ENCODE measurements at regions not wholly inside any gene's neighbourhood (a gene's known extent, or its start where the extent isn't known, plus 50 kb on each side); places are given as distances from the start of the nearest gene placed in this dataset.

- TF ChIP-seq RARB (CRISPR knock-in tag; IDR thresholded peaks at IDR 0.05) (no peak), ARNTL (CRISPR knock-in tag; IDR thresholded peaks at IDR 0.05; ENCODE audit: borderline replicate concordance, low read depth) (no peak), GLIS3 (CRISPR knock-in tag; IDR thresholded peaks at IDR 0.05) (no peak), TSHZ2 (CRISPR knock-in tag; IDR thresholded peaks at IDR 0.05) (no peak), CSDC2 (CRISPR knock-in tag; IDR thresholded peaks at IDR 0.05) (no peak), ZNF70 (CRISPR knock-in tag; IDR thresholded peaks at IDR 0.05) (no peak)
These were observed 63.9 kb upstream of the GALNT9 start for GRCh38 chr12:132393245-132393795.

Data from SK-N-SH treated with all-trans-retinoic acid at 6 μM for 48 hours (cell line).